ENCODE measurements at regions not wholly inside any gene's neighbourhood (a gene's known extent, or its start where the extent isn't known, plus 50 kb on each side); places are given as distances from the start of the nearest gene placed in this dataset.
A peak's percentile ranks its signal among the peaks of the same experiment; 100 is the strongest.
"Not testable (repeated sequence)": the region's sequence is repeated elsewhere in the genome, so short reads cannot be mapped to it uniquely, and the experiment has no call there.

DNA sequence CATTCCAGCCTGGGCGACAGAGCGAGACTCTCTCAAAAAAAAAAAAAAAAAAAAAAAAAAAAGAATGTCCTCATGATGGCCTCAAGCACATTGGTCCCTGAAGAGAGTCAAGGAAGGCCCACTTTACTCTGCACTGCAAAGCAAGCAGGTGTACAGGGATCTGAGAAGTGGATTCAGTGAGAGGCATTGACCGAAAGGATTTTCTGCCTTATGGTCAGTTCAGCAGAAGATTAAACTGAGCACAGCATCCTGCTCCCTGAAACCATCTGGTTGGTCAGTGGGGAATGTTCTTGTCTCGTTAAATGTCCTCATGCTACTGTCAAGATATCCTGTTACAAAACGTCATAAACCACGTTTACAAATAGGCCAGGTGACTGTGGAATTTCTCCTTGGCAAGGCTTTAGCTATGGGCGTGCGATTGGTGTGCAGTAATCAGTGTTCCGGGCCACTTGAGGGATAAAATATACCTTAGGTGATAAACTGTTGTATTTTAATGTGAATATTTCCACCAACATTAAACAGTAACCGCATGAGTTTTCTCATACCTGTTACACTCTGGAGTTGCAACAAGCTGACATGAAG, 195.0 kb downstream of the ADRA2C start:
- DNase-seq: not testable (repeated sequence)

DNA sequence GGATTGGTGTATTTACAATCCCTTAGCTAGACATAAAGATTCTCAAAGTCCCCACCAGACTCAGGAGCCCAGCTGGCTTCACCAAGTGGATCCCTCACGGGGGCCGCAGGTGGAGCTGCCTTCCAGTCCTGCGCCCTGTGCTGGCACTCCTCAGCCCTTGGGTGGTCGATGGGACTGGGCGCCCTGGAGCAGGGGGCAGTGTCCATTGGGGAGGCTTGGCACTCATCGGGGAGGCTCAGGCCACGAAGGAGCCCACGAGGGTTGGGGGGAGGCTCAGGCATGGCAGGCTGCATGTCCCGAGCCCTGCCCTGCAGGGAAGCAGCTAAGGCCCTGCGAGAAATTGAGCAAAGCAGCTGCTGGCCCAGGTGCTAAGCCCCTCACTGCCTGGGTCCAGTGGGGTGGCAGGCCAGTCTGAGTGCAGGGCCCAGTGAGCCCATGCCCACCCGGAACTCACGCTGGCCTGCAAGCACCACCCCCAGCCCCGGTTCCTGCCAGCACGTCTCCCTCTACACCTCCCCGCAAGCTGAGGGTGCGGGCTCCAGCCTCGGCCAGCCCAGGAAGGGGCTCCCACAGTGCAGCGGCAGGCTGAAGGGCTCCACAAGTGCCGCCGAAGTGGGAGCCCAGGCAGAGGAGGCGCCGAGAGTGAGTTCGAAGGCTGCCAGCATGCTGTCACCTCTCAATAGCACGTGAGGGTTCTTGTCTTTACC, 198.5 kb downstream of the ADRA2C start:
- not testable (repeated sequence) for DNase-seq

DNA sequence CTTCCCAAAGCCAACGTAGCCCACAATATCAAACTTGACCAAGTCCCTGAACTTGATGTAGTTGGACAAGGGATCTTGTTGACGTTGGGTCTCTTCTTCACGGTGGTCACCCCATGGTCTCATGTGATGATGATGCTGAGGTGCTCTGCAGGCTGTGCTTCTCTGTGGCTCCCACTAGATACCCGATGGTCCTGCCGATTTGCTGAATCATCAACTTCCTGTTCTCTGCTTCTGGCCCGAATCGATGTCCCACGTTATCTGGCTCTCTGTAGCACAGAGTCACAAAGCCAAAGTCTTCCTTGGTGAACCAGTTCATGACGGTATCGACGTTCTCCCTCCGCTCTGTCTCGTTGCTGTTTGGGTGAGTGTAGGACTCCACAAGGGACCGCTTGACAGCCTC, 201.0 kb downstream of the ADRA2C start:
- DNase-seq: not testable (repeated sequence)

DNA sequence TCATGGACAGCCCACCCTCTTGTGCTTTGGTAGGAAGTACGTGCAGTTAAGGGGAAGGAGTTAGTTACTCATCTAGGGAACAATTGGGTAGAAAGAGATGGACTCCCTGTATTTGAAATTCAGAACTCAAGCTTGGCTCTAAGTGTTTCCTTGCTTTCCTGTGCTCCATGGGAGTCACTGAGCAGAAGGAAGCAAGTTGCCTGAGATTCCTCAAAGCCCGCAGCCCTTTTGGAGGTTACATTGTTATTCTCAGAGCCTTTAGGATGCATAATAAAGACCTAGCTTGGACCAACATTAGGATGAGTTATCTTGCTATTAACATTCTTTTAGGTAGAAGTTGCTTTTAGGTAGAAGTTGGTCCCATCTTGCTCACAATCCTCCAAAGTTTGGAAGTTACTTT, 206.4 kb downstream of the ADRA2C start:
- DNase-seq: not testable (repeated sequence)

DNA sequence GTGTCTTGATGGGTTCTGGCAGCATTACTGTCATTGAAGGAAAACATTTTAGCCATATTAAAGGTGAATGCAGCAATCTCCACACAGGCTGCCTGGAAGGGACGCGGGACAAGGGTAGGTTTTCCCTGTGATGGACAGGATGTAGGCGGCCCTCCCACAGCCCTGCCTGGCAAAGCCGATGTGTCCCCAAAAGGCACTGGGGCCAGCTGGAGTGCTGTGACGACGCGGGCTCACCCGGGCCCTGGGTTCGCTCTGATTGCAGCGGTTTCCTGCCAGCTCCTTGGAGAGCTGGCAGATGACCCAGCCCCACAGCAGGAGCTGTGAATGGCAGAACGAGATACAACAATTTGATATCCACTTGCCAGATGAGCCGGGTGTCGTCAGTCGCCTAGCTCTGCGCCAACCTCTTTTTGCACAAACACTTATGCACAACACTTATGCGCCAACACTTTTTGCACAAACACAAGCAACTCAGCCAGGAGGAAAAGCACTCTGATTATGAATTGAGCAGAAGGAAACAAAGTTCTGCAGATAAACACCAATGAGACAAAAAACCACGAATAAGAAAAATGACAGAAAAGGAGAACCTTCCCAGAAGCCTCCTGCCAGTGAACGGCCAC, 207.5 kb downstream of the ADRA2C start:
- DNase-seq: not testable (repeated sequence)

DNA sequence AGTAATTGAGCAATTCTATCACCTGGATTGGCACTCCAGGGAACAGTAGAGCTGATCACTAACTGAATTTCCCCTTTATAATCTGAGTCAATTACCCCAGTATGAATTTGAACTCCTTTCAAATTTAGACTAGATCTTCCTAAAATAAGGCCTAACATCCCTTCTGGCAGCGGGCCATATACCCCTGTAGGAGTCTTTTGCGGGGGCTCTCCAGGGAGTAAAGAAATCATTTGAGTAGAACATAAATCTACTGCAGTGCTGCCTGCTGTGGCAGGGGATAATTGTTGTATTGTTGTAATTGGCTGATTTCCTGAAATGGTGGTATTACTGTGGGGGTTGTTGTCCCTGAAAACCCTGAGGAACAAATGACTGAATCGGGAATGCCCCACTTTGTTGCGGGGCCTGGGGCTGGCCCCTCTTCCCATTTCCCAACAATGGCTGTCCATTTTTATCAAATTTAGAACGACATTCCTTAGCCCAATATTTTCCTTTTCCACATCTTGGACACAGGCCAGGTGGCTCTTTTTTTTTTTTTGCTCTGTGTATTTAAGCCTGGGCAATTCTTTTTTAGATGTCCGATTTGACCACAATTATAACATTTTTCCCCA, 217.4 kb downstream of the ADRA2C start:
- peak; percentile 7 for DNase-seq

DNA sequence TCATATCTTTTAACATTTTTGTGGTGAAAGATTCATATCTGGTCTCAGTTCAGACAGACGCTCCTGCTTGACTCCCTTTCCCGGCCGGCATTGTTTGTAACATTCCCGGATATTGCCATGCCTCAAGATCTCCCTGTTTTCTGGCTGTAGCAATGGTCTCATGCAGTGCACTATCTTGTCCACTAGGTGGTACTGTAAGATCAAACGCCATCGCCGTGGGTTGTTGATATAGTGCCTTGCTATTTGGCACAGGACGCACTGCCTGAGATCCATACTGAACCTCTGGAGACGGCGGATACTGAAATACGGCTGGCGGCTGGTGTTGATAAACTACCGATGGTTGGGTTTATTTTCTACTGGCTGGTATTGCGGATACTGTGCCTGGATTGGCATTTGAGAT, 218.6 kb downstream of the ADRA2C start:
- not testable (repeated sequence) for DNase-seq

DNA sequence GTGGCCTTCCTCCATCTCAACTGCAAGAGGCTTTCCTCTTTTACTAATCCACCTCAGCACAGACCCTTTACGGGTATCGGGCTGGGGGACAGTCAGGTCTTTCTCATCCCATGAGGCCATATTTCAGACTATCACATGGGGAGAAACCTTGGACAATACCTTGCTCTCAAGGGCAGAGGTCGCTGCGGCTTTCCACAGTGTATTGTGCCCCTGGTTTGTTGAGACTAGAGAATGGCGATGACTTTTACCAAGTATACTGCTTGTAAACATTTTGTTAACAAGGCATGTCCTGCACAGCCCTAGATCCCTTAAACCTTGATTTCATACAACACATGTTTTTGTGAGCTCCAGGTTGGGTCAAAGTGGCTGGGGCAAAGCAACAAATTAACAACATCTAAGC, 220.2 kb downstream of the ADRA2C start:
- DNase-seq: not testable (repeated sequence)

DNA sequence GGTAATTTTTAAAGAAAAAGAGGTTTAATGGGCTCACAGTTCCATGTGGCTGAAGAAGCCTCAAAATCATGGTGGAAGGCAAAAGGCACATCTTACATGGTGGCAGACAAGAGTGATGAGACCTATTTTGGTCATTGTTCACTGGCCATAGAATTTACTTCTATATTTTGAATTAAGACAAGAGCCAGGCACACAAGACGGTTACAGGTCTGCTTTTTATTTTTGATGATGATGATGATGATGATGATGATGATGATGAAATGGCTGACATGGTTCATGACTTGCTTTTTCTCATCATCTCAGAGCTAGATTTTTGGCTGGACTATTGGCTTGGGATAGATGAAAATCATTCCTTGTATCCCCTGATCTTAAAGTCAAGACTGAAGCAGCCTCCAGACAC, 229.3 kb downstream of the OTOP1 start:
- not testable (repeated sequence) for DNase-seq

DNA sequence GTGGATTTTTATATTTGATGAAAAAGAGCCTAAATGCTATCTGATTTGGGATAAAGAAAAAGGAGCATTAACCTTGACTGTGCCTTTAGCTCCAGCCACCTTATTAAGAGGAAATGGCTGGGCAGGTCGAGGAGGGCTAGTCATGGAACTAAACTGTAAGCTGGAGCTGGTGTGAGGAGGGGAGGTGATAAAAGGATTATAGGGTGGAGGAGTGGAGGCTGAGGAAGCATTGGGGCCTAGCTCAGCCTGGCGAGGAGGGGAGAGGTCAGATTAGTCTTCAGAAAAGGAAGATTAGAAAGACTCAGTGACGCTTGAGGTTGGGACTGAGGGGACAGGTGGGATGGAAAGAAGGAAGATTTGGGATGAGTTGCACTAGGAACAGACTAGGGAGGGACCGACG, 222.7 kb downstream of the OTOP1 start:
- DNase-seq: not testable (repeated sequence)

DNA sequence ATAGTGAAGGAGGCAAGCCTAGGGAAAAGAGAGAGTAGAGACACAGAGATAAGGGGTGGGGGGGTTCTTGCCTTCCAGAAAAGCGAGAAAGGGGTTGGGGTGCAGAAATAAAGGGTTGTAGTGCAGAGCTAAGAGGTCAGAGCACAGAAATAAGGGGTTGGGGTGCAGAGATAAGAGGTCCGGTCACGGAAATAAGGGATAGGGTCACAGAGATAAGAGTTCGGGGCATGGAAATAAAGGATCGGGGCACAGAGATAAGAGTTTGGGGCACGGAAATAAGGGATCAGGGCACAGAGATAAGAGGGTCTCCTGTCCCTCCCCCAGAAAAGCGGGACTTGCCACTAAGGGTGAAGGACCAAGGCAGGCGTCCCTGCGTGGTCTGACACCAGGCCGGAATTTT, 222.0 kb downstream of the OTOP1 start:
- DNase-seq: not testable (repeated sequence)

DNA sequence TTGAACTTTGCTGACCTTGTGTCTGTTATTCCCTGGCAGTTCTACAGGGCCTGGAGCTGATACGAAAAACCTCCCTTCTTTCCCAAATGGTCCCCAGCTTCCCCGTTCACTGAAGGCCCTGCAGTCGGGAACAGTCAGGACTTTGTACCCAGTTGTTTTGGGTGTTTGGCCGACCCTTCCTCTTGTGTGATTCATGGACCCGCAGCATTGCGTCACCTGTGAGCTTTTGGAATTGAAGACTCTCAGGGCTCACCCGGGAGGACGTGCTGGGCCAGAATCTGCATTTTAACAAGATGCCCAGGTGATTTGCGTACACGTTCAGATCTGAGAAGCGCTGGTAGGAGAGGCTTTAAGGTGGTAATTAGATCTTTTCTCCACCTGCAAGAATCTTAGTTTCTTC, 220.4 kb downstream of the OTOP1 start:
- not testable (repeated sequence) for DNase-seq

DNA sequence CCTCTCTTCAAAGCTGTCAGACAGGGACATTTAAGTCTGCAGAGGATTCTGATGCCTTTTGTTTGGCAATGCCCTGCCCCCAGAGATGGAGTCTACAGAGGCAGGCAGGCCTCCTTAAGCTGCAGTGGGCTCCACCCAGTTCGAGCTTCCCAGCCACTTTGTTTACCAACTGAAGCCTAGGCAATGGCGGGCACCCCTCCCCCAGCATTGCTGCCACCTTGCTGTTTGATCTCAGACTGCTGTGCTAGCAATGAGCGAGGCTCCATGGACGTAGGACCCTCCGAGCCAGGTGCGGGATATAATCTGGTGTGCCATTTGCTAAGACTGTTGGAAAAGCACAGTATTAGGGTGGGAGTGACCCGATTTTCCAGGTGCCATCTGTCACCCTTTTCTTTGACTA, 207.7 kb downstream of the OTOP1 start:
- not testable (repeated sequence) for DNase-seq

DNA sequence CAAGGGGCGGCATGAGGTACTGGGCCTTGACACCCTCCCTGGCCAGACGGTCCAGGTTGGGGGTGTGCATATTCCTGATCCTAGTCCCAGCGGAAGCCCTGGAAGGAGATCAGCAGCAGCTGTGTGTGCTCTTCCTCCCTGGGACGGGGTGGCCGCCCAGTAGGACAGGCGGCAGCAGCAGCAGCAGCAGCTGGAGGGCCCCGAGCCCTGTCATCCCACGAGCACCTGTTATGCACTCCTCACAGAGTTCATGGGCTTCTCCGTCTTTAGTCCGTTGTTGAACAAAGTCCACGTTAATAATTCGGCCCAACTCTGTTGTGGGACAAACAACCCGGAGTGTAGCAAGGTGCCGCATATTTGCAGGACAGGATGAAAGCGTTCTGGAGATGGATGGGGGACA, 205.6 kb downstream of the OTOP1 start:
- DNase-seq: not testable (repeated sequence)

DNA sequence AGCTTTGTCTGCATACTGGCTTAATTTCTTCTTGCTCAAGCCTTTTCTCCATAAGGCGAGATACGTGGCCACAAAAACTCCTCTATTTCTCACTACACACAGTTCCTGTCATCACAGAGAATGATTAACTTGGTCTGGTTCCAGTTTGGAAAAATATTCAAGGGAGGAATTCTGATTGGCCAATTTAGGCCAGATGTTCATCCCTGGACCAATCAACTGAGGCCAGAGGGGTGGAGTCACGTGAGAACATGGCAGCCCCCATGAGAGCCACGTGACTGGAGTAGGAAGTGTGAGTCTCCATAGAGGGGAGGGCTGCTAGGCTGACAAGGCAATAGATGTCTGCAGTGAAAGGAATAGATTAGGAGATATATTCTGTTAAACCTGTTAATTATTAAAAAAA, 200.0 kb downstream of the OTOP1 start:
- DNase-seq: not testable (repeated sequence)

DNA sequence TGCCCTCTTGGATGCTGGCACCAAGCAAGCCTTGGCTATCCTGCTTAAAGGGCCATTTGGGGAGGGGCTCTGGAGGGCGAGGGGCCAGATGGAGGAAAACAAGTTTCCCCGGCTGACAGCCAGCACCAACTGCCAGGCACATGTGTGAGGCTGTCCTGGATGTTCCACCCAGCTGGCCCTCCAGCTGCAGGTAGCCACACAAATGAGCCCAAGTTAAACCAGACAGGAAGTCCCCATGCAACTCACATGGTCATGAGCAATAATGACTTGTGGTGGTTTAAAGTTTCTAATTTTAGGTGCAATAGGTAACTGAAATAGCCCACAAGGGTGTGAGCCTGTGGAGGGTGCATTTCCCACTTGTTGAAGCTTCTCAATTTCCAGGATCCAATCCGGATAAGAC, 198.0 kb downstream of the OTOP1 start:
- DNase-seq: peak; percentile 36

DNA sequence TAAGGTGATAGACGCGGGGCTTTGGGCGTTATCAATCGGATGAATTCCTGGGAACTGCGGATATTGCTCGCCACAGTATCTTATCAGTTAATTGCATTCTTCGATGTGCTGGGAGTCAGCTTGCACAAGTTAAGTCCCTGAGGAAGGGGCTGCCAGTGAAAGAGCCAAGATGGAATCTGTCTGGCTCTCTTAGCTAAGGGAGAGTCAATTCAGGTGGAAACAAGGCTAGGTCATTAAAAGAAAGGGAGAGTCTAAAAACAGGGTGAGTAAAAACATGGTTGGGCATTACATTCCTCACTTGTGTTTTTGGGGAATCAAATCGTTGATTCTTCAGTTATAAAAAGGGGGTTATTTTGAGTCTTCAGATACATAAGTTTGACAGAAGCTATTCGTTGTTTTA, 196.2 kb downstream of the OTOP1 start:
- not testable (repeated sequence) for DNase-seq

DNA sequence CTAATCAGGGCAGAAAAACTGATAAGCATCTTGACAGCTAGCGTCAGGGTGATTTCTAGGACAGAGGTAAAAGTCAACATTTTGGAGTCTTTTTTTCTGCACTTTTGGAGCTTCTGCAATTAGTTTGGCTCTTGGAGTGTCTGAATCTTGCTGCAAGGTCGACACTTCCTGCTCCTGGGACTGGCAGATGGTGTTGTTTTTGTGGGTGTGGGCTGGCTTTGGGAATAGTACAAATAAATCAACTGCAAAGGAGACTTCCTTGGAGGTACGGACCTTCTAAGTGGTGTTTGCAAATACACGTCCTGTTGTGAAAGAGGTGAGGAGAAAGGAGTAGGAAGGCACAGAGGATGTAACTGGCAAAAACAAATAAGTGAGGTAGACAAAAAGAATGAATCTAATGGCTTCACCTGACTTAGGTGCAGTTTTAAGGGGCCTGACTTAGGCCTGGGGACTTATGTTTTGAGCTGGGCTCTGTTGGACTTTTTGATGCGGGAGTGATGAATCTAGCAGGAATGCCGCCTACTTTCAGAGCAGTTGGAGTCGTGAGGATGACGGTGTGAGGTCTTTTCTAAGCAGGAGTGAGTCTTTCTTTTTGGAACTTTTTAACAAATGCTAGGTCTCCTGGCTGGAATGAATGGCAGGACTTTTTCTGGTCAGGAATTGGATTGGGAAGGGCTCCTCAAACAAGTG, 195.1 kb downstream of the OTOP1 start:
- not testable (repeated sequence) for DNase-seq

DNA sequence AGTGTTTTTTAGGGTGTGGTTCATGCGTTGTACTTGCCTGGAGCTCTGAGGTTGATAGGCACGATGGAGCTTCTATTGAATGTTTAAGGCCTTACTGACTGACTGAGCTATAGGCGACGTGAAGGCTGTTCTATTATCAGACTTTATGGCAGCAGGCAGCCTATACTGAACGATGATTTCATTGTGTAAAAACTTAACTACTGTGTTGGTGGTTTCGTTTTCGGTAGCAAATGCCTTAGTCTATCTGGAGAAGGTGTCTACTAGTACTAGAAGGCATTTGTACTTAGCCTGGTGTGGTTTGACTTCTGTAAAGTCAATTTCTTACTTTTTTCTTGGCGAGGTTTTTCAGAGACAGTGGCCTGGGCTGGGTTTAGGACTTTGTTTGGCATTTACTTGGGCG, 194.4 kb downstream of the OTOP1 start:
- DNase-seq: not testable (repeated sequence)

DNA sequence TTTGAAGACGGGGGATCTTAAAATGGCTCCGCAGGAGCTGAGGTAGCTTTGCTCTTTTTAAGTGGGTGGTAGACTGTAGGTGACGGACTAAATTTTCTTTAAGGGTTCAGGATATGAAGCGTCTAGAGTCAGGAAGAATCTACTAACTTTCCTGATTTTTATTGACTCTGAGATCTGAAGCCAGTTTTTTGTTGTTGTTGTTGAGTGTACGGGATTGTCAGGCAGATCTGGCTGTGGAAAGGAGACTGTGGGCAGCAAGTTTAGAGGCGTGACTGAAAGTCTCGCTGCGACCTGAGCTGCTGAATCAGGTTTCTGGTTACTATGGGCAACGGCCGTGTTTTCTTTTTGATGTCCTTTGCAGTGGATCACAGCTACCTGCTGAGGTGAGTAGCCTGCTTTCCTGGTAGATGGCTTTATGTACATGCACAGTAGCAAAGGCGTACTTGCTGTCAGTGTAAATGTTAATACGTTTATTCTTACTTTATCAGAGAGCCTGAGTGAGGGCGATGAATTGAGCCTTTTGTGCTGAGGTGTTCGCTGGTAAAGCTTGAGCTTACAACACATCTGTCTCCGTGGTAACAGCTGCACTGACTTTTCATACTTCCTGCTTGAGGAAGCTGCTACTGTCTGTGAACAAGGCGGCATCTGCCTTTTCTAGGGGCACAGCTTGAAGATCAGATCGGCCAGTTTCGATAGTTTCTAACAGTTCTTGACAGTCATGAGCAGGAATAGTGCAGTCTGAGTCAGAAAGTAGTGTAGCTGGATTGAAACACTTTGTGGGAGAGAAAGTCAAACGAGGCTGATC, 193.7 kb downstream of the OTOP1 start:
- not testable (repeated sequence) for DNase-seq

DNA sequence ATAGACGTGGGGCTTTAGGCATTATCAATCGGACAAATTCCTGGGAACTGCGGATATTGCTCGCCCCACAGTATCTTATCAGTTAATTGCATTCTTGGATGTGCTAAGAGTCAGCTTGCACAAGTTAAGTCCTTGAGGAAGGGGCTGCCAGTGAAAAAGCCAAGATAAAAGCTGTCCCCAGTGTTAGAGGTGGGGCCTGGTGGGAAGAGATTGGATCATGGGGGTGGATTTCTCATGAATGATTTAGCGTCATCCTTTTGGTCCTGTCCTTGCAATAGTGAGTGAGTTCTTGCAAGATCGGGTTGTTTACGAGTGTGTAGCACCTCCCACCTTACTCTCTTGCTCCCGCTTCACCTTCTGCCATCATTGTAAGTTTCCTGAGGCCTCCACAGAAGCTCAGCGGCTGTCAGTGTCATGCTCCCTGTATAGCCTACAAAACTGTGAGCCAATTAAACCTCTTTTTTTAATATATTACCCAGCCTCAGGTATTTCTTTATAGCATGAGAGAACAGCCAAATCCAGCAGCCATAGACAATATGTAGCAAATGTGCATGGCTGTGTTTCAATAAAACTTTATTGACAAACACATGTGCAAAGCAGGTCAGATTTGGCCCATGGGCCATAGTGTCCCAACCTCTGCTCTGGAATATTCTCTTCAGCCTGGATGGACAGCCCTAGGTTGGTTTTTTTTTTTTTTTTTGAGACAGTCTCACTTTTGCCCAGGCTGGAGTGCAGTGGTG, 189.2 kb downstream of the OTOP1 start:
- DNase-seq: not testable (repeated sequence)

Measured in tongue (tissue), 1 donor.